ENCODE measurements at regions not wholly inside any gene's neighbourhood (a gene's known extent, or its start where the extent isn't known, plus 50 kb on each side); places are given as distances from the start of the nearest gene placed in this dataset.

DNA sequence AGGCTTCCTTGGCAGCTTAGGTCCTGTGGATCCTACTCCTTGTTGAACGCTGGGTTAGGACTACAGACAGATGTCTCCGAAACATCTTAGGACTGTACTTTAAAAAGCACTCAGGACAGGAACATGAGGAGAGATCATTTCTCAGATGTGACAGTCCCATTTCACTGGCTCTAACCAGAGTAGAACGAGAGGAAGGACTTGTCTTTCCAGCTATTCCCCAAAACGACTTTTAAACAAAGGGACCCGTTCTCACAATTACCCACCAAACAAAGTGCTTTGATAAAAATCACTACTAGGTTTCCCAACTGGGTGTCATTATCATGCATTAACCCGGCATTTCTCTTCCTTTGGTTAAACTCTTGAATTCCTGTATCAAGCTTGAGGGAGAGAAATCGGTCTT, 84.7 kb upstream of the BARX2 start:
- Histone ChIP-seq H3K36me3 (ENCODE audit: insufficient read depth, low read length) (no peaks in the 10 kb centered on the region), H3K27ac (ENCODE audit: low read depth, low read length) (no peak overlapping the region), H3K9me3 (ENCODE audit: low read length) (no peaks in the 10 kb centered on the region), H3K27me3 (ENCODE audit: control insufficient read depth in 1 of 2, insufficient read depth in 2 of 2, low read length in 2 of 2) (no peaks in the 10 kb centered on the region), H3K9ac (ENCODE audit: low read length) (no peak overlapping the region), H3K4me3 (ENCODE audit: low read depth in 1 of 2, low read length in 2 of 2) (no peak overlapping the region), H3K4me1 (ENCODE audit: insufficient read depth, low read length) (no peaks in the 10 kb centered on the region)

GRCh38 chr11:129289350-129290040, 86.2 kb upstream of the BARX2 start:
- no peaks in the 10 kb centered on the region for H3K4me1 ChIP-seq (ENCODE audit: insufficient read depth, low read length)
- H3K4me3 ChIP-seq (ENCODE audit: low read depth in 1 of 2, low read length in 2 of 2): no peak overlapping the region
- H3K27me3 ChIP-seq (ENCODE audit: control insufficient read depth in 1 of 2, insufficient read depth in 2 of 2, low read length in 2 of 2): no peaks in the 10 kb centered on the region
- H3K9ac ChIP-seq (ENCODE audit: low read length): no peak overlapping the region
- H3K27ac ChIP-seq (ENCODE audit: low read depth, low read length): no peak overlapping the region
- no peaks in the 10 kb centered on the region for H3K36me3 ChIP-seq (ENCODE audit: insufficient read depth, low read length)
- no peaks in the 10 kb centered on the region for H3K9me3 ChIP-seq (ENCODE audit: low read length)

DNA sequence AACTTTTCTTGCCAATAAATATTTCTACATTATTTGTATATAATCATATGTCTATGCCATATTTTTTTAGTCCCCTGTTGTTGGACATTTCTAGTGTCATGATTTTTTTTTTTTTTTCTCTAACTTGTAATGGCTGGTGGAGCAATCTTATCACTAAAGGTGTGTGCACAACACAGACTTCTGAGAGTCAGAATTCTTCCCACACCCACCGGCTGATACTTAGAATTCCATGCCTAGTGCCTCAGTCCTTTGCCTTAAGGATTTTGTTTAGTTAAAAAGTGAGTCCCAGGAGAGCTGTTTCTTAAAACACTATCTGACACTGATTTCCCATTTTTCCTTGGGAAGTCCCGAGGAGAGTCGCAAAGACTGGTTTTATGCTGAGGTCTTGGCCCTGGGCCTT, 87.7 kb upstream of the BARX2 start:
- Histone ChIP-seq H3K4me3 (ENCODE audit: low read depth in 1 of 2, low read length in 2 of 2) (no peak overlapping the region), H3K36me3 (ENCODE audit: insufficient read depth, low read length) (no peaks in the 10 kb centered on the region), H3K9me3 (ENCODE audit: low read length) (no peaks in the 10 kb centered on the region), H3K27ac (ENCODE audit: low read depth, low read length) (no peak overlapping the region), H3K27me3 (ENCODE audit: control insufficient read depth in 1 of 2, insufficient read depth in 2 of 2, low read length in 2 of 2) (no peaks in the 10 kb centered on the region), H3K9ac (ENCODE audit: low read length) (no peak overlapping the region), H3K4me1 (ENCODE audit: insufficient read depth, low read length) (no peaks in the 10 kb centered on the region)

DNA sequence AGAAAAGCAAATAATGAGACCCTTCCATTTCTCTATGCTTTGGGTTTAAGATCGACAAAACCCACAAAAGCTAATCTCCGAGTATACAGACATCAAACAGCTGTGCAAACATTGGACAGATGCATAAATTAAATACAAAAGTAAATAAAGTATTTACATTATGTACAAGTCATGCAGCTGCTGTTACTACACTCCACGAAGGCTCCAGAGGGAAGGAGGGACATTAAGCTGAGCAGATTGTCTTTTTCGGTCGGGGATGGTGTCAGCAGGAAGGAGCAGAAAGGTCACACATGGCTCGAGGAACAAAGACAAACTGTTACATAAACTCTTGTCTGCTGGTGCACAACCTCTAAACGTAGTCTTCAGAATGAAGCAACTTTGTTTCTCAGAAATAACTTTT, 88.8 kb upstream of the BARX2 start:
- Histone ChIP-seq H3K9ac (ENCODE audit: low read length) (no peak overlapping the region), H3K4me3 (ENCODE audit: low read depth in 1 of 2, low read length in 2 of 2) (no peak overlapping the region), H3K27me3 (ENCODE audit: control insufficient read depth in 1 of 2, insufficient read depth in 2 of 2, low read length in 2 of 2) (no peaks in the 10 kb centered on the region), H3K4me1 (ENCODE audit: insufficient read depth, low read length) (no peaks in the 10 kb centered on the region), H3K27ac (ENCODE audit: low read depth, low read length) (no peak overlapping the region), H3K9me3 (ENCODE audit: low read length) (no peaks in the 10 kb centered on the region), H3K36me3 (ENCODE audit: insufficient read depth, low read length) (no peaks in the 10 kb centered on the region)

DNA sequence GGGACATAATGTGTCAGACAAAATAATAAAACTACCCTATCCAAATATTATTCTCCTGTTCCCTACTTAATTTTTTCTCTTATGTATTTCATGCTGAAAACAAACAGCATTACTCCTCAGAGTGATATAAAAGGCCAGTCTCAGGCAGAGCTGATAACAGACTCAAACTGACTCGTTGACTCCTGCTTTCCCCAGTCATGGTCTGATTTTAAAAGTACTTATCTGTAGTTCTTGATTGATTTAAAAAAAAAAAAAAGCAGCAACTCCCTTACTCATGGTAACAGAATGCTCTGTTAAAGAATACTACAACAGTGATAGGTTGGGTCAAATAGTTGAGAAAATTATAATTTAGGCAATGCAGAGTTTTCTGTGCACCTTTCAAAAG, 90.3 kb upstream of the BARX2 start:
- Histone ChIP-seq H3K27me3 (ENCODE audit: control insufficient read depth in 1 of 2, insufficient read depth in 2 of 2, low read length in 2 of 2) (no peaks in the 10 kb centered on the region), H3K4me3 (ENCODE audit: low read depth in 1 of 2, low read length in 2 of 2) (no peak overlapping the region), H3K9ac (ENCODE audit: low read length) (no peak overlapping the region), H3K4me1 (ENCODE audit: insufficient read depth, low read length) (no peaks in the 10 kb centered on the region), H3K27ac (ENCODE audit: low read depth, low read length) (no peak overlapping the region), H3K9me3 (ENCODE audit: low read length) (no peaks in the 10 kb centered on the region), H3K36me3 (ENCODE audit: insufficient read depth, low read length) (no peaks in the 10 kb centered on the region)

DNA sequence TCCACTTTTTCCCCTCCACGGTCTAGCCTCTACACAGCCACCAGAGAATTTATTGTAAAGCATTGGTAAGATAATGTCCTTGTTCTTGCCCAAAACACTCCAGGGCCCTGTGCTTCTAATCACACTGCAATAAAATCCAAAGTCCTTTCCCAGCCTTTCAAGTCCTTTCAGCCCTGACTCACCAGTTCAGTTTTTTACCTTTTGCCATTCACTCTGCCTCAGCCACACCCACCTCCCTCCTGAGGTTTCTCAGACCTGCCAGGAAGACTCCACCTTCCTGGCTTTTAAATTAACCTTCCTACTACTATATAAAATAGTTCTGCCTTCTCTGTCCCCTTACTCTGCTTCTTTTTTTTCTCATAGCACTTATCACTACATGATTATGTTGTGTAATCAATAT, 91.0 kb upstream of the ARHGAP32 start:
- Histone ChIP-seq H3K27me3 (ENCODE audit: control insufficient read depth in 1 of 2, insufficient read depth in 2 of 2, low read length in 2 of 2) (no peaks in the 10 kb centered on the region), H3K4me3 (ENCODE audit: low read depth in 1 of 2, low read length in 2 of 2) (no peak overlapping the region), H3K27ac (ENCODE audit: low read depth, low read length) (no peak overlapping the region), H3K4me1 (ENCODE audit: insufficient read depth, low read length) (peaks cover 6% of the 10 kb centered on the region), H3K9me3 (ENCODE audit: low read length) (no peaks in the 10 kb centered on the region), H3K36me3 (ENCODE audit: insufficient read depth, low read length) (no peaks in the 10 kb centered on the region), H3K9ac (ENCODE audit: low read length) (no peak overlapping the region)

DNA sequence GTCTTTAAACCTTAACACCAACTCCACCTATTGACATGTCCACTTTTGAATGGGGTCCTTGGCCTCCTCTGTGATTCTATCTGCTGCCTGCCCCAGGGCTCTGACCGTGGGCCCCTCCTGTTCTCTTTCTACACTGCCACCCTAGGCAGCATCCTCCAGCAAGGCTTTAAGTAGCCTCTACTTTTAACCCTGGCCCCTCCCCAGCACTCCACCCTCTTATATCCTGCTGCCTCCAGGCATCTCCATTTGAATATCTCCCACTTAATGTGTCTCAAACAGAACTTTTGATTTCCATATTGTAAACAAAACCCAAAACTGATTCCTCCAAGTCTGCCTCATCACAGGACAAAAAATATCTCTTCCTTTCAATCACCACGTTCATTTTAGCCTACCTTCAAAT, 90.5 kb upstream of the ARHGAP32 start:
- Histone ChIP-seq H3K36me3 (ENCODE audit: insufficient read depth, low read length) (no peaks in the 10 kb centered on the region), H3K9me3 (ENCODE audit: low read length) (no peaks in the 10 kb centered on the region), H3K27ac (ENCODE audit: low read depth, low read length) (no peak overlapping the region), H3K4me1 (ENCODE audit: insufficient read depth, low read length) (peaks cover 11% of the 10 kb centered on the region), H3K4me3 (ENCODE audit: low read depth in 1 of 2, low read length in 2 of 2) (no peak overlapping the region), H3K27me3 (ENCODE audit: control insufficient read depth in 1 of 2, insufficient read depth in 2 of 2, low read length in 2 of 2) (no peaks in the 10 kb centered on the region), H3K9ac (ENCODE audit: low read length) (no peak overlapping the region)

- H3K36me3 ChIP-seq (ENCODE audit: insufficient read depth, low read length): no peaks in the 10 kb centered on the region
- H3K9me3 ChIP-seq (ENCODE audit: low read length): no peaks in the 10 kb centered on the region
- H3K4me3 ChIP-seq (ENCODE audit: low read depth in 1 of 2, low read length in 2 of 2): no peak overlapping the region
- H3K4me1 ChIP-seq (ENCODE audit: insufficient read depth, low read length): peaks cover 18% of the 10 kb centered on the region
- H3K9ac ChIP-seq (ENCODE audit: low read length): no peak overlapping the region
- H3K27ac ChIP-seq (ENCODE audit: low read depth, low read length): no peak overlapping the region
- no peaks in the 10 kb centered on the region for H3K27me3 ChIP-seq (ENCODE audit: control insufficient read depth in 1 of 2, insufficient read depth in 2 of 2, low read length in 2 of 2)
These were observed 89.6 kb upstream of the ARHGAP32 start for GRCh38 chr11:129281471-129282415.

DNA sequence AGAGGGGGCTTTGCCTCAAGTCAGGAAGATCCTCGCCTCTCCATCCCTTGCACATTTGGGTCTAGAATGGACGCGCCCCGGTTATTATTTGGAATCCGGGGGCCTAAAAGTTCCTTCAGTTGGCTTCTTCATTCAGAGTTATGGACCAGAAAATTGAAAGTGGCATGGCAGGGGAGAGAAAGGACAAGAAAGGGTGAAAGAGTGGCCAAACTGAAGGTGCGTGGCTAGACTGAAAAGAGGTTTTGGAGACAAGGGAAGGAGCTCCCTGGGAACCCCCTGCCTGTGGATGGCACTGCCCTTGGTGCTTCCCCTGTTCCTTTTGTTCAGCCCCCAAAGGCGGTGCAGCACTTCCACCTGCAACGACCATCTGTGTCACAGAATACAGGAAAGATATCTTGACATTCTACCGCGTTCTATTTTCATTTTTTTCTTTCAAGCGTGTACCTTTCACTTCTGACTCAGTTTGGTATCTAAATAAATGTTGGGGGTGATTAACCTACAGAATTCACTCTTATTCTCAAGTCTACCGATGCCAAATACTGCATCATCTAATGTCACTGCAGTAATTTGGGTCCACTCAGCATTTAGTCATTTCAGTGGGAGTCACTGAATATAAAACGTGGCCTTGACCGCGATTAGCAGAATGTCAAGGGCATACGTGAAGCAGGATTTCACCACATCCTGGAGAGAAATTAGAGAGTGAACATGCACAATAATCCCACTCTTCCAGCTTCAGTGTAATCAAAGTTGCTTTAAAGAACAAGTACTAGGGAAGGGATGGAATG, 88.1 kb upstream of the ARHGAP32 start:
- peak overlapping the region; percentile 53 for H3K27ac ChIP-seq (ENCODE audit: low read depth, low read length)
- H3K4me1 ChIP-seq (ENCODE audit: insufficient read depth, low read length): peaks cover 31% of the 10 kb centered on the region
- no peaks in the 10 kb centered on the region for H3K36me3 ChIP-seq (ENCODE audit: insufficient read depth, low read length)
- no peak overlapping the region for H3K9ac ChIP-seq (ENCODE audit: low read length)
- H3K27me3 ChIP-seq (ENCODE audit: control insufficient read depth in 1 of 2, insufficient read depth in 2 of 2, low read length in 2 of 2): no peaks in the 10 kb centered on the region
- peak overlapping the region; percentile 53 to 54 for H3K4me3 ChIP-seq (ENCODE audit: low read depth in 1 of 2, low read length in 2 of 2)
- no peaks in the 10 kb centered on the region for H3K9me3 ChIP-seq (ENCODE audit: low read length)

- no peaks in the 10 kb centered on the region for H3K9me3 ChIP-seq (ENCODE audit: low read length)
- no peaks in the 10 kb centered on the region for H3K27me3 ChIP-seq (ENCODE audit: control insufficient read depth in 1 of 2, insufficient read depth in 2 of 2, low read length in 2 of 2)
- no peaks in the 10 kb centered on the region for H3K36me3 ChIP-seq (ENCODE audit: insufficient read depth, low read length)
- peak overlapping the region; percentile 53 for H3K27ac ChIP-seq (ENCODE audit: low read depth, low read length)
- peak overlapping the region; percentile 53 to 54 for H3K4me3 ChIP-seq (ENCODE audit: low read depth in 1 of 2, low read length in 2 of 2)
- peaks cover 34% of the 10 kb centered on the region for H3K4me1 ChIP-seq (ENCODE audit: insufficient read depth, low read length)
- no peak overlapping the region for H3K9ac ChIP-seq (ENCODE audit: low read length)
These were observed 87.4 kb upstream of the ARHGAP32 start for GRCh38 chr11:129279326-129280026.

All from muscle layer of colon (tissue), 2 donors.